ENCODE measurements at regions not wholly inside any gene's neighbourhood (a gene's known extent, or its start where the extent isn't known, plus 50 kb on each side); places are given as distances from the start of the nearest gene placed in this dataset.

- H3K4me2 ChIP-seq = no peak overlapping the region
- no peak overlapping the region for H3K9ac ChIP-seq
- no peaks in the 10 kb centered on the region for H3K36me3 ChIP-seq (ENCODE audit: insufficient read depth)
- TF ChIP-seq CTCF (conservative IDR thresholded peaks at IDR 0.05; ENCODE audit: low read depth, low read length) = no peak
- H3K4me3 ChIP-seq (IDR thresholded peaks at IDR 0.05; ENCODE audit: insufficient read depth, low read depth, low read length) = no peak overlapping the region
- H4K20me1 ChIP-seq (ENCODE audit: insufficient read depth) = no peaks in the 10 kb centered on the region
- H2AFZ ChIP-seq (ENCODE audit: low read depth) = no peak overlapping the region
- no peaks in the 10 kb centered on the region for H3K79me2 ChIP-seq (ENCODE audit: insufficient read depth, low read depth)
- no peaks in the 10 kb centered on the region for H3K4me1 ChIP-seq (ENCODE audit: low read depth, poor library complexity, severe bottlenecking)
- no peak overlapping the region for H3K27ac ChIP-seq
- H3K27me3 ChIP-seq (ENCODE audit: insufficient read depth, low read depth) = no peaks in the 10 kb centered on the region
Observed at GRCh38 chr10:120365872-120366271, 91.2 kb upstream of the PLPP4 start.

- Histone ChIP-seq H3K4me3 (IDR thresholded peaks at IDR 0.05; ENCODE audit: insufficient read depth, low read depth, low read length) (no peak overlapping the region), H3K27ac (no peak overlapping the region), H3K79me2 (ENCODE audit: insufficient read depth, low read depth) (no peaks in the 10 kb centered on the region), H3K4me1 (ENCODE audit: low read depth, poor library complexity, severe bottlenecking) (no peaks in the 10 kb centered on the region), H2AFZ (ENCODE audit: low read depth) (no peak overlapping the region), H3K4me2 (no peak overlapping the region), H3K27me3 (ENCODE audit: insufficient read depth, low read depth) (no peaks in the 10 kb centered on the region), H3K9ac (no peak overlapping the region), H4K20me1 (ENCODE audit: insufficient read depth) (no peaks in the 10 kb centered on the region), H3K36me3 (ENCODE audit: insufficient read depth) (no peaks in the 10 kb centered on the region)
- TF ChIP-seq CTCF (conservative IDR thresholded peaks at IDR 0.05; ENCODE audit: low read depth, low read length) = no peak
Observed at GRCh38 chr10:120367341-120367740, 89.7 kb upstream of the PLPP4 start.

- H3K27ac ChIP-seq = no peak overlapping the region
- no peak for TF ChIP-seq CTCF (conservative IDR thresholded peaks at IDR 0.05; ENCODE audit: low read depth, low read length)
- H3K4me2 ChIP-seq = no peak overlapping the region
- no peak overlapping the region for H2AFZ ChIP-seq (ENCODE audit: low read depth)
- H3K79me2 ChIP-seq (ENCODE audit: insufficient read depth, low read depth) = no peaks in the 10 kb centered on the region
- no peak overlapping the region for H3K4me3 ChIP-seq (IDR thresholded peaks at IDR 0.05; ENCODE audit: insufficient read depth, low read depth, low read length)
- H4K20me1 ChIP-seq (ENCODE audit: insufficient read depth) = no peaks in the 10 kb centered on the region
- H3K27me3 ChIP-seq (ENCODE audit: insufficient read depth, low read depth) = no peaks in the 10 kb centered on the region
- no peaks in the 10 kb centered on the region for H3K4me1 ChIP-seq (ENCODE audit: low read depth, poor library complexity, severe bottlenecking)
- H3K9ac ChIP-seq = no peak overlapping the region
- H3K36me3 ChIP-seq (ENCODE audit: insufficient read depth) = no peaks in the 10 kb centered on the region
Observed at GRCh38 chr10:120368338-120368737, 88.7 kb upstream of the PLPP4 start.

- Histone ChIP-seq H3K9ac (no peak overlapping the region), H3K4me1 (ENCODE audit: low read depth, poor library complexity, severe bottlenecking) (no peaks in the 10 kb centered on the region), H3K36me3 (ENCODE audit: insufficient read depth) (no peaks in the 10 kb centered on the region), H4K20me1 (ENCODE audit: insufficient read depth) (no peaks in the 10 kb centered on the region), H3K27me3 (ENCODE audit: insufficient read depth, low read depth) (no peaks in the 10 kb centered on the region), H3K27ac (no peak overlapping the region), H3K4me2 (no peak overlapping the region), H3K4me3 (IDR thresholded peaks at IDR 0.05; ENCODE audit: insufficient read depth, low read depth, low read length) (no peak overlapping the region), H3K79me2 (ENCODE audit: insufficient read depth, low read depth) (no peaks in the 10 kb centered on the region), H2AFZ (ENCODE audit: low read depth) (no peak overlapping the region)
- no peak for TF ChIP-seq CTCF (conservative IDR thresholded peaks at IDR 0.05; ENCODE audit: low read depth, low read length)
Observed at GRCh38 chr10:120368927-120369326, 88.1 kb upstream of the PLPP4 start.
